ENCODE measurements at regions not wholly inside any gene's neighbourhood (a gene's known extent, or its start where the extent isn't known, plus 50 kb on each side); places are given as distances from the start of the nearest gene placed in this dataset.

GRCh38 chr16:64392456-64392855 lies 729.4 kb downstream of the CDH11 start:
- intact Hi-C loops (cut with DNase I; ENCODE audit: low total_unique reads) (no loop called here), in situ Hi-C loops (cut with MboI; ENCODE audit: low pct_ligation_motif_present in 1 of 4, low pct_unique_long_range_greater_than_20kb in 1 of 4, low sequenced_read_pairs in 3 of 4) (no loop called here)
- no peaks in the 10 kb centered on the region for H3K9me3 ChIP-seq
- TF ChIP-seq POLR2AphosphoS5 (IDR thresholded peaks at IDR 0.05) (no peak), EP300 (IDR thresholded peaks at IDR 0.05; ENCODE audit: low read depth) (no peak), POLR2A (IDR thresholded peaks at IDR 0.05) (no peak)
- TF ChIP-seq, protein P1, sequence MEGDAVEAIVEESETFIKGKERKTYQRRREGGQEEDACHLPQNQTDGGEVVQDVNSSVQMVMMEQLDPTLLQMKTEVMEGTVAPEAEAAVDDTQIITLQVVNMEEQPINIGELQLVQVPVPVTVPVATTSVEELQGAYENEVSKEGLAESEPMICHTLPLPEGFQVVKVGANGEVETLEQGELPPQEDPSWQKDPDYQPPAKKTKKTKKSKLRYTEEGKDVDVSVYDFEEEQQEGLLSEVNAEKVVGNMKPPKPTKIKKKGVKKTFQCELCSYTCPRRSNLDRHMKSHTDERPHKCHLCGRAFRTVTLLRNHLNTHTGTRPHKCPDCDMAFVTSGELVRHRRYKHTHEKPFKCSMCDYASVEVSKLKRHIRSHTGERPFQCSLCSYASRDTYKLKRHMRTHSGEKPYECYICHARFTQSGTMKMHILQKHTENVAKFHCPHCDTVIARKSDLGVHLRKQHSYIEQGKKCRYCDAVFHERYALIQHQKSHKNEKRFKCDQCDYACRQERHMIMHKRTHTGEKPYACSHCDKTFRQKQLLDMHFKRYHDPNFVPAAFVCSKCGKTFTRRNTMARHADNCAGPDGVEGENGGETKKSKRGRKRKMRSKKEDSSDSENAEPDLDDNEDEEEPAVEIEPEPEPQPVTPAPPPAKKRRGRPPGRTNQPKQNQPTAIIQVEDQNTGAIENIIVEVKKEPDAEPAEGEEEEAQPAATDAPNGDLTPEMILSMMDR (IDR thresholded peaks at IDR 0.05): no peak
- no peak for DNase-seq
- H3K27ac ChIP-seq: no peak overlapping the region
- H3K27me3 ChIP-seq: no peaks in the 10 kb centered on the region
- no peak overlapping the region for H3K4me3 ChIP-seq
- WGBS, 2 donors (ENCODE audit: low coverage in 1 of 2): 87% methylated on average over 1 of the region's 1 CpG; no CpG with 5 or more reads in 1 of the 2 donors
- H3K4me1 ChIP-seq: peaks cover 0 to 17% (median 3%) of the 10 kb centered on the region in 4 donors
- no peaks in the 10 kb centered on the region for H3K36me3 ChIP-seq

DNA sequence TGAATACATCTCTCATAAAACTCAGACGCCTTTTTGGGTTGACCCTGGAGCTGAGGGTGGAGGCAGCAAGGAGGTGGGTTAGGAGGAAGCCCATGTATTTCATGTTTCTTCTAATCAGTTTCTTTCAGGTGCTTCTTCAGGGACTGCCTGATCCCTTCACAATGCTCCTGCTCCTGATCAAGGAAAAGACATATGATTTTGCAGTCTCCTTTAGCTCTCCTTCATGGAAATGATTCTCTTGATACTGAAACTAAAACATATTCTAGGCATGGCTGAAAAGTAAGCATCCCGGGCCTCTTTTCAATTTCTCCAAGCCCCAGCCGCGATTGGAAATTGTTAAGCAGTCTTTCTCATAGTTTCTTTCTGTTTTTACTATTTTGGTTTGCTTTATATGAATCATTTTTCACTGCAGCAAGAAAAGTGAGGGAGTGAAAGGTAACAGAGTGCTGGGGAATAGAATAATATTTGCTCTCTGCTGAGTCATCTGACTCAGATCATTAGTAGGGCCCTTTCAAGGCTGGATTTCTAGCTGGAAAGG lies 730.7 kb downstream of the CDH11 start:
- 48 to 60% methylated on average over 3 to 4 of the region's 4 CpGs for WGBS, 2 donors (ENCODE audit: low coverage in 1 of 2)
- Histone ChIP-seq H3K4me1 (peaks cover 0 to 17% (median 3%) of the 10 kb centered on the region in 4 donors), H3K9me3 (no peaks in the 10 kb centered on the region), H3K4me3 (peak overlapping the region in 1 of 4 donors; percentile 3), H3K27me3 (no peaks in the 10 kb centered on the region), H3K36me3 (no peaks in the 10 kb centered on the region), H3K27ac (peak overlapping the region in 3 of 4 donors; percentile 25 to 37 (median 29))
- in situ Hi-C loops (cut with MboI; ENCODE audit: low pct_ligation_motif_present in 1 of 4, low pct_unique_long_range_greater_than_20kb in 1 of 4, low sequenced_read_pairs in 3 of 4) (no loop called here), intact Hi-C loops (cut with DNase I; ENCODE audit: low total_unique reads) (no loop called here)
- TF ChIP-seq EP300 (IDR thresholded peaks at IDR 0.05; ENCODE audit: low read depth) (no peak), POLR2AphosphoS5 (IDR thresholded peaks at IDR 0.05) (no peak), POLR2A (IDR thresholded peaks at IDR 0.05) (no peak)
- TF ChIP-seq, protein P1 (IDR thresholded peaks at IDR 0.05): no peak
- no peak for DNase-seq

- WGBS, 2 donors (ENCODE audit: low coverage in 1 of 2): 71 to 81% methylated on average over 4 of the region's 4 CpGs
- in situ Hi-C loops (cut with MboI; ENCODE audit: low pct_ligation_motif_present in 1 of 4, low pct_unique_long_range_greater_than_20kb in 1 of 4, low sequenced_read_pairs in 3 of 4) (no loop called here), intact Hi-C loops (cut with DNase I; ENCODE audit: low total_unique reads) (no loop called here)
- Histone ChIP-seq H3K4me1 (peaks cover 0 to 17% (median 3%) of the 10 kb centered on the region in 4 donors), H3K27me3 (no peaks in the 10 kb centered on the region), H3K4me3 (no peak overlapping the region), H3K27ac (no peak overlapping the region), H3K9me3 (no peaks in the 10 kb centered on the region), H3K36me3 (no peaks in the 10 kb centered on the region)
- DNase-seq: no peak
- TF ChIP-seq POLR2A (IDR thresholded peaks at IDR 0.05): no peak
- TF ChIP-seq, protein P1 (IDR thresholded peaks at IDR 0.05): no peak
- TF ChIP-seq POLR2AphosphoS5 (IDR thresholded peaks at IDR 0.05): no peak
- no peak for TF ChIP-seq EP300 (IDR thresholded peaks at IDR 0.05; ENCODE audit: low read depth)
Measured at GRCh38 chr16:64390102-64390501, 731.8 kb downstream of the CDH11 start.

GRCh38 chr16:64384636-64385035 lies 737.2 kb downstream of the CDH11 start:
- in situ Hi-C loops (cut with MboI; ENCODE audit: low pct_ligation_motif_present in 1 of 4, low pct_unique_long_range_greater_than_20kb in 1 of 4, low sequenced_read_pairs in 3 of 4) (no loop called here), intact Hi-C loops (cut with DNase I; ENCODE audit: low total_unique reads) (no loop called here)
- no peak for TF ChIP-seq EP300 (IDR thresholded peaks at IDR 0.05; ENCODE audit: low read depth)
- no peak for TF ChIP-seq POLR2A (IDR thresholded peaks at IDR 0.05)
- TF ChIP-seq, protein P1 (IDR thresholded peaks at IDR 0.05): no peak
- TF ChIP-seq POLR2AphosphoS5 (IDR thresholded peaks at IDR 0.05): no peak
- H3K4me3 ChIP-seq: no peak overlapping the region
- no peaks in the 10 kb centered on the region for H3K36me3 ChIP-seq
- H3K27me3 ChIP-seq: no peaks in the 10 kb centered on the region
- WGBS, 2 donors (ENCODE audit: low coverage in 1 of 2): 57 to 78% methylated on average over 4 of the region's 4 CpGs
- no peaks in the 10 kb centered on the region for H3K9me3 ChIP-seq
- DNase-seq: no peak
- H3K4me1 ChIP-seq: no peaks in the 10 kb centered on the region
- no peak overlapping the region for H3K27ac ChIP-seq

Data from transverse colon (tissue), 4 donors.